Common myeloid progenitor, CD34-positive (primary cell): ENCODE measurements at regions not wholly inside any gene's neighbourhood (a gene's known extent, or its start where the extent isn't known, plus 50 kb on each side); places are given as distances from the start of the nearest gene placed in this dataset.
"Not testable (repeated sequence)": the region's sequence is repeated elsewhere in the genome, so short reads cannot be mapped to it uniquely, and the experiment has no call there.

ENCODE experiments used
- CTCF ChIA-PET: fragments of 350-600 bp; sonication (Branson Sonifier 250); formaldehyde crosslinking; loops from one replicate; lab custom pipeline; 2021; ENCODE audit warnings: antibody characterized with exemption; lab: Charles Lee
- POLR2A ChIA-PET: fragments of 350-600 bp; sonication (Branson Sonifier 250); formaldehyde crosslinking; loops from one replicate; lab custom pipeline; 2021; ENCODE audit warnings: antibody characterized with exemption; lab: Charles Lee
- DNase-seq, 3 donors: peaks; one replicate each; pipeline versions ENCODE4 v3.0.0 to v3.0.0-alpha.2; 2013
- H3K27ac ChIP-seq, 2 experiments: 1 replicate in 1 of 2; 2 replicates in 1 of 2; pipeline ENCODE4 v1.7.0; 2013; ENCODE audit warnings: inconsistent platforms in 2 of 2, low read length in 2 of 2, mild to moderate bottlenecking in 2 of 2, low read depth in 1 of 2, moderate library complexity in 1 of 2; ENCODE audit not compliant: severe bottlenecking in 2 of 2, insufficient read depth in 1 of 2, poor library complexity in 1 of 2
- H3K27me3 ChIP-seq, 5 experiments: replicated peaks in 2 of 5; 1 replicate in 3 of 5; 2 replicates in 2 of 5; pipeline versions ENCODE4 v1.6.1 to v1.7.0; 2013; ENCODE audit warnings: low read length in 4 of 5, mild to moderate bottlenecking in 2 of 5, moderate library complexity in 2 of 5, inconsistent platforms in 1 of 5; ENCODE audit not compliant: insufficient read depth in 5 of 5, control insufficient read depth in 4 of 5
- H3K36me3 ChIP-seq, 4 experiments: 1 replicate in 2 of 4; 2 replicates in 2 of 4; pipeline versions ENCODE4 v1.6.1 to v1.7.0; 2013; ENCODE audit warnings: low read length in 3 of 4, control low read depth in 1 of 4, mild to moderate bottlenecking in 1 of 4; ENCODE audit not compliant: control insufficient read depth in 4 of 4, insufficient read depth in 4 of 4
- H3K4me1 ChIP-seq, 4 experiments: 1 replicate in 3 of 4; 2 replicates in 1 of 4; pipeline versions ENCODE4 v1.6.1 to v1.7.1; 2013; ENCODE audit warnings: low read length in 3 of 4, mild to moderate bottlenecking in 3 of 4, control low read depth in 1 of 4, inconsistent platforms in 1 of 4, moderate library complexity in 1 of 4; ENCODE audit not compliant: control insufficient read depth in 4 of 4, insufficient read depth in 4 of 4; ENCODE audit errors: control extremely low read depth in 1 of 4
- H3K4me3 ChIP-seq, 7 experiments: 1 replicate in 4 of 7; 2 replicates in 3 of 7; pipeline versions ENCODE4 v1.5.1 to v1.7.0; 2013; ENCODE audit warnings: mild to moderate bottlenecking in 7 of 7, low read length in 6 of 7, moderate library complexity in 6 of 7, inconsistent platforms in 2 of 7, low read depth in 2 of 7, control low read depth in 1 of 7; ENCODE audit not compliant: insufficient read depth in 4 of 7, control insufficient read depth in 1 of 7; ENCODE audit errors: extremely low read depth in 1 of 7
- H3K9me3 ChIP-seq, 5 experiments: 1 replicate in 4 of 5; 2 replicates in 1 of 5; pipeline versions ENCODE4 v1.6.1 to v1.7.1; 2013; ENCODE audit warnings: low read length in 4 of 5, mild to moderate bottlenecking in 2 of 5, inconsistent platforms in 1 of 5, low read depth in 1 of 5, moderate library complexity in 1 of 5; ENCODE audit not compliant: control insufficient read depth in 4 of 5, insufficient read depth in 2 of 5; ENCODE audit errors: control extremely low read depth in 1 of 5
- WGBS: methylation state at CpG from one replicate; pipeline ENCODE4 v1.1.5; 2013; ENCODE audit not compliant: insufficient coverage; 5-methylcytosine and 5-hydroxymethylcytosine counted together

DNA sequence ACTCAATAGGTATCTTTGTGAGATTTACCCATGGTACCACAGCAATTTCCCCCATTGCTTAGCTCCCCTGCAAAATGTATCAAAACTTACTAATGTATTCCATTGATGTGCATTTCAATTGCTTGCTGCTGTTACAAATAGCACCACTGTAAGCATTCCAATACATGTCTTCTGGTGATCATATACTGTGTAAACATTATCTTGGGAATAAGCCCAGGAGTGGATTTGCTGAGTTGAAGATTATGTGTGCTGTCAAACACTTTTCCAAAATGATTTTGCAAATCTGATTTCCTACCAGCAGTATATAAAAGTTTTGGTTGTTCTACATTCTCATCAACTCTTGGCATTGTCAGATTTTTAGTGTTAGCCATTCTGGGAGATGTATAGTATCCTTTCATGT, 141.0 kb upstream of the KCTD3 start:
- H3K36me3 ChIP-seq, result no peaks in the 10 kb centered on the region
- POLR2A ChIA-PET, result no interaction called here
- no peak for DNase-seq
- H3K4me1 ChIP-seq, result no peaks in the 10 kb centered on the region
- no peaks in the 10 kb centered on the region for H3K9me3 ChIP-seq
- CTCF ChIA-PET, result no interaction called here
- no peak overlapping the region for H3K27ac ChIP-seq
- no peak overlapping the region for H3K4me3 ChIP-seq
- peaks cover 0 to 2% (median 0%) of the 10 kb centered on the region in 5 experiments for H3K27me3 ChIP-seq

- CTCF ChIA-PET, DNase-seq, H3K4me3 ChIP-seq, H3K9me3 ChIP-seq, H3K27me3 ChIP-seq, H3K36me3 ChIP-seq, POLR2A ChIA-PET, H3K4me1 ChIP-seq, H3K27ac ChIP-seq: not testable (repeated sequence)
- 71% methylated on average over 1 of the region's 6 CpGs for WGBS
Observed at GRCh38 chr1:215432483-215433227, 134.4 kb upstream of the KCTD3 start.

- POLR2A ChIA-PET, result no interaction called here
- Histone ChIP-seq H3K4me1 (no peaks in the 10 kb centered on the region), H3K36me3 (no peaks in the 10 kb centered on the region), H3K27me3 (no peaks in the 10 kb centered on the region), H3K9me3 (no peaks in the 10 kb centered on the region), H3K4me3 (no peak overlapping the region), H3K27ac (no peak overlapping the region)
- CTCF ChIA-PET, result no interaction called here
- 90% methylated on average over 2 of the region's 8 CpGs for WGBS
- DNase-seq, result no peak
Observed at GRCh38 chr1:215433237-215433636, 133.9 kb upstream of the KCTD3 start.

- ChIA-PET POLR2A (no interaction called here), CTCF (no interaction called here)
- Histone ChIP-seq H3K4me1 (no peaks in the 10 kb centered on the region), H3K36me3 (no peaks in the 10 kb centered on the region), H3K27ac (no peak overlapping the region), H3K9me3 (peaks cover 0 to 6% (median 0%) of the 10 kb centered on the region in 5 experiments), H3K4me3 (no peak overlapping the region), H3K27me3 (no peaks in the 10 kb centered on the region)
- DNase-seq, result no peak
Observed at GRCh38 chr1:215439549-215439948, 127.6 kb upstream of the KCTD3 start.

- 94% methylated on average over 2 of the region's 2 CpGs for WGBS
- DNase-seq, result no peak
Observed at GRCh38 chr1:215444715-215445414, 122.2 kb upstream of the KCTD3 start.

DNA sequence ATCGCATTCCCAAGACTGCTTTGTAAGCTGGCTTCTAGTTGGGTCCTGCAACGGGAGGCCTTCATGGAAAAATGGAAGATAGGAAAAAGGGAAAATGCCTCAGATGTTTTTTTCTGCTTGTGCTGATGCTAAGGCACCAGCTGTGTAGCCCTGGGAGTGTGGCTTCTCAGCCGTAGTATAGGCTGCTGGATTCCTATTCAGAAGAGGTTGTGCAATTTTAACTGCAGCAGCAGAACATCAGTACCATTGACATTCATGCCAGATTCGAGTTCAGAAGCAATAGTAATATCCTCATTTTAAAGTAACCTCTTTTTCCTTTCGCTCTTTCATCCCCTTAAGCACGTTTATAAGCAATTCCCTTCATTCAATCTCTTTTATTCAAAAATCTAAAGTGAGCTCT, 119.1 kb upstream of the KCTD3 start:
- POLR2A ChIA-PET, H3K36me3 ChIP-seq, DNase-seq, H3K4me1 ChIP-seq, H3K9me3 ChIP-seq, CTCF ChIA-PET, H3K27me3 ChIP-seq, H3K27ac ChIP-seq, H3K4me3 ChIP-seq: not testable (repeated sequence)
- 88% methylated on average over 4 of the region's 6 CpGs for WGBS

More at GRCh38 chr1:215444715-215445414, 122.2 kb upstream of the KCTD3 start:
- H3K4me1 ChIP-seq, result no peaks in the 10 kb centered on the region
- no peak overlapping the region for H3K4me3 ChIP-seq
- no peaks in the 10 kb centered on the region for H3K36me3 ChIP-seq
- ChIA-PET CTCF (no interaction called here), POLR2A (no interaction called here)
- H3K27me3 ChIP-seq, result no peaks in the 10 kb centered on the region
- no peak overlapping the region for H3K27ac ChIP-seq
- H3K9me3 ChIP-seq, result peaks cover 0 to 5% (median 0%) of the 10 kb centered on the region in 5 experiments

DNA sequence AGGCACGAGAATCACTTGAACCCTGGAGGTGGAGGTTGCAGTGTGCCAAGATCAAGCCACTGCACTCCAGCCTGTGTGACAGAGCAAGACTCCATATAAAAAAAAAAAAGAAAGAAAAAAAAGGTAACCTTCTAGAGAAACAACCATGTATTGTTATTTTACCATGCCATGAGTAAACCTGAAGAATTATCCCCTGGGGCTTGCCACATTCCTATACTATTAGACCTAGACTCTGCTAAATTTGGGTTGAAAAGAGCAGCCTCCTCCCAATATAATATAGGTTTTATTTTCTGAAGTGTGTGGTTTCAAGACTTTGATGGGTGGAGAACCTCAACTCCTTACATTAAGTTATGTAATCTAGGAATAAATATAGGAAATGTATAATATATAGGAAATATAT, 118.0 kb upstream of the KCTD3 start:
- H3K4me1 ChIP-seq, H3K4me3 ChIP-seq, H3K27ac ChIP-seq, H3K36me3 ChIP-seq, H3K27me3 ChIP-seq, CTCF ChIA-PET, POLR2A ChIA-PET, H3K9me3 ChIP-seq, DNase-seq: not testable (repeated sequence)
- WGBS, result no CpG with 5 or more reads among the region's 1 CpG
